Activated T-cell treated with anti-CD3 and anti-CD28 coated beads, Interleukin-2, amount 50 U/mL, for 72 hours (primary cell): ENCODE measurements at regions not wholly inside any gene's neighbourhood (a gene's known extent, or its start where the extent isn't known, plus 50 kb on each side); places are given as distances from the start of the nearest gene placed in this dataset.

ENCODE experiments used
- ATAC-seq, 2 donors: fragments of 150-1000 bp; cut with Tn5 transposase; replicated peaks in 1 of 2; 2 replicates each; pipeline ENCODE4 v1.10.0; 2021; ENCODE audit warnings: moderate library complexity in 2 of 2, mild to moderate bottlenecking in 1 of 2
- DNase-seq, 2 donors: peaks; one replicate each; pipeline ENCODE4 v3.0.0; 2021 to 2022; ENCODE audit warnings: mixed read lengths in 1 of 2
- H3K27ac Mint-ChIP-seq: one replicate; pipeline ENCODE4 v1.8.0; 2022; ENCODE audit warnings: mild to moderate bottlenecking, moderate library complexity, mixed read lengths
- H3K27me3 Mint-ChIP-seq: one replicate; pipeline ENCODE4 v1.8.0; 2022; ENCODE audit warnings: low read depth, mixed read lengths
- H3K36me3 Mint-ChIP-seq, 2 donors: one replicate each; pipeline ENCODE4 v1.8.0; 2022; ENCODE audit warnings: mixed read lengths in 2 of 2, mild to moderate bottlenecking in 1 of 2; ENCODE audit not compliant: insufficient read depth in 2 of 2
- H3K4me1 Mint-ChIP-seq: one replicate; pipeline ENCODE4 v1.8.0; 2022; ENCODE audit warnings: low read depth, mixed read lengths
- H3K4me3 Mint-ChIP-seq, 2 donors: one replicate each; pipeline ENCODE4 v1.8.0; 2022; ENCODE audit warnings: mild to moderate bottlenecking in 2 of 2, mixed read lengths in 2 of 2, moderate library complexity in 2 of 2
- H3K9me3 Mint-ChIP-seq, 2 donors: one replicate each; pipeline ENCODE4 v1.8.0; 2022; ENCODE audit warnings: mixed read lengths in 2 of 2

DNA sequence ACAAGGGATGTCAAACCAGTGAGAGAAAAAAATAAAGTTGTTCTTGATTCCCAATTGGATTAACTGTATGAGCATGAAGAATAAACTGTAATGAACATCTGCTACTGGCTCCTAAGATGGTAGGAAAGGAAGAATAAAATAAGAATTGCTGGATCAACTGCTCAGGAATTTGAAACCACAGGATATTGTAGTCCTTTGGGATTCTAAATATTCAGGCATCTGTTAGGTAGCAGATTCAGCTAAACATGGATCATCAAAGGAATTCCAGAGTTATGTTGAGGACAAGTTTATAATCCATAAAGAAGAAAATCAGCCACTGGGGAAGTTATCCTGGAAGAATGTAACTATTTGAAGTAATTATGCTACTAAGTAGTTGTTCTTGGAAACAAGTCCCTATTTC lies 65.8 kb downstream of the ISL1 start:
- no peak overlapping the region for H3K27ac Mint-ChIP-seq
- H3K4me3 Mint-ChIP-seq, result no peak overlapping the region
- H3K36me3 Mint-ChIP-seq, result no peaks in the 10 kb centered on the region
- no peaks in the 10 kb centered on the region for H3K27me3 Mint-ChIP-seq
- no peak for DNase-seq
- ATAC-seq, result no peak
- no peaks in the 10 kb centered on the region for H3K4me1 Mint-ChIP-seq
- H3K9me3 Mint-ChIP-seq, result peaks cover 0 to 5% of the 10 kb centered on the region in 2 donors

DNA sequence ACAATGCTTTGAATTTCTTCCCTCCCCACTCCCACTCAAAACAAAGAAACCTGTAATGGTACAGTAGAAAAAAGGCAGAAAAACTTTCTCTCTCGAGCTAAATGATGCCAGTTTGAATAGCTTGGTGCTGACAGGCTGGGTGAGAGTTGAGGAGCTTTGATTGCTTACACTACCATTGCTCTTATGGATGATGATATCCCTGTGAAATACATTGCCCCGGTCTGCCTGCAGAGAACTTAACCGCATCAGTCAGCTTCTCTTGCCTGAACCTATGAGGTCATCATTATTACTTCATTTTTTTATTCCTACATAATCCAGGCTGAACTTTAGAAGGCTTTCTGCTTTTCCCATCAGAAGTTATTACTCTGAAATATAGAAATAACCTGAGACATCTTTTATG lies 69.3 kb downstream of the ISL1 start:
- Mint-ChIP-seq H3K27me3 (no peaks in the 10 kb centered on the region), H3K4me1 (no peaks in the 10 kb centered on the region), H3K36me3 (no peaks in the 10 kb centered on the region), H3K27ac (no peak overlapping the region), H3K4me3 (no peak overlapping the region), H3K9me3 (peaks cover 0 to 6% of the 10 kb centered on the region in 2 donors)
- DNase-seq (no peak), ATAC-seq (no peak)

DNA sequence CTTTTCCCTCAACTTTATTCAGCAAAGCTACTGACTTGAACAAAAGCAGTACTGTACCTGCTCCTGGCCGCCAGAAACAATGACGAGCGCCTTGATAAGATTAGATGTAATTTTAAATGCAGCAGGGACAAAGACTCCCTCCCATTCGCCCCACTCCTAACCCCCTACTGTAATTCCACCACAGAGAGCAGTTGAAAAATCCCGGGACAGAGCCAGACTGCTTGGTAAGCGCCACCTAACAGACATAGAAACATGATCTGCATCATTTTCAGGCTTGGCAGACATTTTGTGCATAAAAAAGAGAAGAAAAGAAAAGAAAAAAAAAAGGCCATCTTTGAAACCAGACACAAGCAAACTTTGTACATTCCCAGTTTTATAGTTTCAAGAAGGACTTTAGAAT lies 81.9 kb downstream of the ISL1 start:
- H3K27me3 Mint-ChIP-seq, result no peaks in the 10 kb centered on the region
- H3K9me3 Mint-ChIP-seq, result no peaks in the 10 kb centered on the region
- no peak for DNase-seq
- ATAC-seq, result no peak
- no peaks in the 10 kb centered on the region for H3K36me3 Mint-ChIP-seq
- H3K4me3 Mint-ChIP-seq, result no peak overlapping the region
- H3K4me1 Mint-ChIP-seq, result no peaks in the 10 kb centered on the region
- no peak overlapping the region for H3K27ac Mint-ChIP-seq

DNA sequence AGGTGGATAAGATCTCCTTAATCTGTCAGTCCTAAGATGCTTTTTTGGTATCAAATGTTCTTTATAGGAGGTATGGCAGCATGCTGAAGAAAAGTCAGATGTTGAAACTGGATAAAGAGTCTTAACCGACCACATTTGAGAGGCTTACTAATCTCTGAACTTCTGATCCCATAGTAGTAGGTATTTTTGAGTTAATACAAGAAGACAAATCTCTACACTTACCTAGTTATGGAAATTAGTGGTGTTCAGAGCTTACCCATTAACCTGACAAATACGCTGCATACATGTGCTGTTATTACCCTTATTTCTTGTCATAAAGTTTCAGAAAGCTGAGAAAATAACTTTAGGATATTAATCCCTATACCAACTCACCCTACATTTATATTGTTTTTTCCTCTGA lies 83.0 kb downstream of the ISL1 start:
- no peak for DNase-seq
- Mint-ChIP-seq H3K4me1 (no peaks in the 10 kb centered on the region), H3K4me3 (no peak overlapping the region), H3K9me3 (no peaks in the 10 kb centered on the region), H3K27ac (no peak overlapping the region), H3K36me3 (no peaks in the 10 kb centered on the region), H3K27me3 (no peaks in the 10 kb centered on the region)
- no peak for ATAC-seq

DNA sequence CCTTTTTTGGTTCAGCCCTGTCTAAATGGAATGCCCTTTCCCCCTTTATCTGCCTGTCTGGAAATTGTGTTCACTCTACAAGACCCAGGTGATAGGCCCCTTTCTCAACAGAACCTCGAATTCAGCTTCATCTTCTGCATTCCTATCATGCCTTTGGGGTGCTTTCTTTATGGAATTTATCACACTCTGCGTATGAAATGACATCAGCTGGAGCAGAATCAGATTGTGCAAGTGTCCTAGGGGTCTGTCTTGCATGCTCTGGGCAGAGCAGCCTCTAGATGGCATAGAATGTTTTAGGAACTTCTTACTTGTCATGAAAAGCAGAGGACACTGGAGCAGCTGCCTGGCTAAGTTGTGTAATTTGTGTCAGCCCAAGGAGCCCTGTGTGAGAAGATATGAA lies 84.9 kb downstream of the ISL1 start:
- H3K4me3 Mint-ChIP-seq, result no peak overlapping the region
- ATAC-seq (no peak), DNase-seq (no peak)
- no peaks in the 10 kb centered on the region for H3K4me1 Mint-ChIP-seq
- H3K27ac Mint-ChIP-seq, result no peak overlapping the region
- H3K9me3 Mint-ChIP-seq, result no peaks in the 10 kb centered on the region
- H3K36me3 Mint-ChIP-seq, result no peaks in the 10 kb centered on the region
- H3K27me3 Mint-ChIP-seq, result no peaks in the 10 kb centered on the region

DNA sequence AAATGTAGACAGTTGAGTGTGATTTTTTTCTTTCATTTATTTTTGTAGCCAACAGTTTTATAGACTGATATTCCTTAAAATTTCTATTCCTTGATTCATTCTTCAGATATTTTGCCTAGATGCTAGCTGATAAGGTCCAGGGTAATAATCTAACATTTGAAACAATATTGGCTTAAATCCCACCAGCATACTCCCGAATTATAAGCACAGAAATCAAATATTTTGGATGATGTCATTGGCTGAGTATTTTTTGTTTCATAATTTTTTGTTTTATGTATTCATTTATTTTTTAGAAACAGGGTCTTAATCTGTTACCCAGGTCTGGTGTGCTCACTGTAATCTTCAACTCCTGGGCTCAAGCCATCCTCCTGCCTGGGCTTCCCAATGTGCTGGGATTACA lies 88.4 kb downstream of the ISL1 start:
- Mint-ChIP-seq H3K4me3 (no peak overlapping the region), H3K27me3 (no peaks in the 10 kb centered on the region), H3K9me3 (no peaks in the 10 kb centered on the region), H3K4me1 (no peaks in the 10 kb centered on the region), H3K36me3 (no peaks in the 10 kb centered on the region), H3K27ac (no peak overlapping the region)
- DNase-seq, result no peak
- no peak for ATAC-seq

DNA sequence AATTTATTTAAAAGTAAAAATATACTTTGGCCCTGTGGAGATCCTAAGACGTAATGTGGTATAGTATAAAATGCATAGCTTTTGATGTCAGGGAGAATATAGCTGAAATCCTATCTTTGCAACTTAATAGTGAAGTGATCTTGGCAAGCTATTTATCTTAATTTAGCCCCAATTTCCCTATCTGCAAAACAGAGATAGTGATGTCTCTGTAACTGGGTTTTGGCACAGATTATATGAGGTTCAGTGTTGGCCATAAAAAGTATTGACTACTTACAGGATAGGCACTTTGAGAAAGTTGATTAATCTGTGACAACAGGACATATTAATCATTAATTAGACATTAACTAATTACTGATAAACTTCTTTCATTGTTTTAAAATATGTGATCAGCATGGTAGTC lies 89.2 kb downstream of the ISL1 start:
- H3K27ac Mint-ChIP-seq, result no peak overlapping the region
- H3K36me3 Mint-ChIP-seq, result no peaks in the 10 kb centered on the region
- no peaks in the 10 kb centered on the region for H3K9me3 Mint-ChIP-seq
- ATAC-seq (no peak), DNase-seq (no peak)
- H3K4me1 Mint-ChIP-seq, result no peaks in the 10 kb centered on the region
- no peak overlapping the region for H3K4me3 Mint-ChIP-seq
- H3K27me3 Mint-ChIP-seq, result no peaks in the 10 kb centered on the region

DNA sequence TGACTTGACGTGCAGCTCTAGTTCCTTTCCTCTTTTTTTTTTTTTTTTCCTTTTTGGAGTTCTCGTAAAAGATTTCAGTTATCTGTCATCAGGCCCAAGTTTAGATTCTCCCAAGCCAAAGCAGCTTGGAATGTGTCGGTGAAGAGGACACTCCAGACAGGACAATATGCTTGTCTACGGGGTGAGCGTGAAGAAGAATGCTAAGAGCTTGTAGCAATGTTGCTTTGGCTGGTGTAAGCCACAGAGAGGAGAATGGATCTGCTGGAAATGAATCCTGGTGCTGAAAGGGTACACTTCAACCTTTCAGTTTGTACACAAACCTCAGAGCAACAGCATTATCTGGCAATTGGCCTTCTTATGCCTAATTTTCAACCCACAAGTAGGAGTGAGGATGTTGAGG lies 92.4 kb downstream of the ISL1 start:
- DNase-seq (no peak), ATAC-seq (no peak)
- no peaks in the 10 kb centered on the region for H3K4me1 Mint-ChIP-seq
- H3K27ac Mint-ChIP-seq, result no peak overlapping the region
- no peak overlapping the region for H3K4me3 Mint-ChIP-seq
- no peaks in the 10 kb centered on the region for H3K9me3 Mint-ChIP-seq
- H3K36me3 Mint-ChIP-seq, result no peaks in the 10 kb centered on the region
- no peaks in the 10 kb centered on the region for H3K27me3 Mint-ChIP-seq

DNA sequence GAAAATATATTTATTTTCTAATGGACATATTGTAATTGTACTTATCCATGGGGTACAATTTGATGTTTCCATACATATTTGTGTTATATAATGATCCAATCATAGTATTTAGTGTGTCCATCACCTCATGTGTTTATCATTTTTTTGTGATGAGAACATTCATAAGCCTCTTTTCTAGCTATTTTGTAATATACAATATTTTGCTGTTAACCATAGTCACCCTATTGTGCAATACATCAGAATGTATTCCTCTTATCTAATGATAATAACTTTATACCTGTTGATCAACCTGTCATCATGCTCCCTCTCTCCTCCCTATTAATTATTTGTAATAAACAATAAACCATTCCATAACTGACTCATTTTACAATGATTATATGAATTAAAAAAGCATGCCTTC lies 93.2 kb downstream of the ISL1 start:
- Mint-ChIP-seq H3K27ac (no peak overlapping the region), H3K27me3 (no peaks in the 10 kb centered on the region), H3K4me3 (no peak overlapping the region), H3K9me3 (peaks cover 0 to under 1% of the 10 kb centered on the region in 2 donors), H3K36me3 (no peaks in the 10 kb centered on the region), H3K4me1 (no peaks in the 10 kb centered on the region)
- ATAC-seq, result no peak
- no peak for DNase-seq

DNA sequence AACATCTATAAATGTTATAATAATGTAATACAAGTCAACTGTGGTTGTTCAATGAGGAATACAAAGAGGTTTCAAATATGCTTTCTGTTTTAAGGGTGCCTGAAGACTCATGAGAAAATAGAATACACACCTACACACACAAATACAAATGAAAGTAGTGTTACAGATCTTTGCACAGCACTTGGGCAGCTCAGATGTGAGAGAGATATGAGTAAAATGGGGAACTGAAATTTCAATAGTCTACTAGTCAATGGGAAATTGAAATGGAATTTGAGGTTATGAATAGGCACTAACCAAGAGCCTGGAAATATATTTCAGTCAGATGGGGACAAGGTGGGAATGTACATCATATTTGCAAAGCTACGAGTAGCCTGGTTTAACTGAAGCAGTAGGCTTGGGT lies 96.6 kb downstream of the ISL1 start:
- H3K27me3 Mint-ChIP-seq, result no peaks in the 10 kb centered on the region
- H3K9me3 Mint-ChIP-seq, result peaks cover 3 to 7% of the 10 kb centered on the region in 2 donors
- no peaks in the 10 kb centered on the region for H3K4me1 Mint-ChIP-seq
- no peaks in the 10 kb centered on the region for H3K36me3 Mint-ChIP-seq
- ATAC-seq (no peak), DNase-seq (no peak)
- no peak overlapping the region for H3K4me3 Mint-ChIP-seq
- H3K27ac Mint-ChIP-seq, result no peak overlapping the region

DNA sequence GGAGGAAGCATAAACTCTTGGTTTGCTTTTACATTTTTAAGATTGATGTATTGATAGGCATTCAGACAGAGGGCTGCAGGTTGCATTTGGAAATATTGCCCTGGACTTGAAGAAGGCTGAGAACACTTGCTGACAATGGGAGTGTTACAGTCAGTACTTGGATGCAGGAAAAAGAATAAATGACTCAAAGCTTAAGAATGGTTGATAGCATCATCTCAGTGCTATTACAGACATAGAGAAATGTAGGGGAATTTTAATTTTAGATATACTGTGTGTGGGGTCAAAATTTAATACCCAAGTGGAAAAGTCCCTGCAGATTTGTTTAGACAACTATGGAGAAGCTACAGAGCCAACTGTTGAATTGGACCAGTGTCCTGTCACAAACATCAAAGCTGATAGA lies 101.1 kb downstream of the ISL1 start:
- Mint-ChIP-seq H3K27me3 (no peaks in the 10 kb centered on the region), H3K9me3 (peaks cover 3 to 7% of the 10 kb centered on the region in 2 donors), H3K36me3 (no peaks in the 10 kb centered on the region), H3K4me3 (no peak overlapping the region), H3K27ac (no peak overlapping the region), H3K4me1 (no peaks in the 10 kb centered on the region)
- ATAC-seq, result no peak
- no peak for DNase-seq

DNA sequence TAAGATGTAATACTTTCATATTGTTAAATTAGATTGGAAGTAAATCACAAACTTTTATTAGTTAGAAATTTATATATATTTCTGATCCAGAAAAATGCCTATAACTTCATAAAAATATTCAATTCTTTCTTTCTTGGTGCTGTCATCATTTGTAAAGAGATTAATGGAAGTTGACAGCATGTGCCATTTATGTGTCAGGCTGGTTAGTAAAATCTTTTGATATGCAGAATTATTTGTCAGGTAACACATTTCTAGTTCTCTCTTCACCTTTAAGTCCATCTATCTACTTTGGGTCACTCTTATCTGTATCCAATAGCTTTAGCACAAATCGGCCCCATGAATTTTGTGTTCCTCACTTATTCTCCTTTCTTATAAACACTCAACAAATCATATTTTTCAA lies 102.9 kb downstream of the ISL1 start:
- no peak overlapping the region for H3K4me3 Mint-ChIP-seq
- H3K9me3 Mint-ChIP-seq, result peaks cover 3 to 8% of the 10 kb centered on the region in 2 donors
- H3K27ac Mint-ChIP-seq, result no peak overlapping the region
- H3K27me3 Mint-ChIP-seq, result no peaks in the 10 kb centered on the region
- ATAC-seq, result no peak
- no peaks in the 10 kb centered on the region for H3K36me3 Mint-ChIP-seq
- no peak for DNase-seq
- H3K4me1 Mint-ChIP-seq, result no peaks in the 10 kb centered on the region

DNA sequence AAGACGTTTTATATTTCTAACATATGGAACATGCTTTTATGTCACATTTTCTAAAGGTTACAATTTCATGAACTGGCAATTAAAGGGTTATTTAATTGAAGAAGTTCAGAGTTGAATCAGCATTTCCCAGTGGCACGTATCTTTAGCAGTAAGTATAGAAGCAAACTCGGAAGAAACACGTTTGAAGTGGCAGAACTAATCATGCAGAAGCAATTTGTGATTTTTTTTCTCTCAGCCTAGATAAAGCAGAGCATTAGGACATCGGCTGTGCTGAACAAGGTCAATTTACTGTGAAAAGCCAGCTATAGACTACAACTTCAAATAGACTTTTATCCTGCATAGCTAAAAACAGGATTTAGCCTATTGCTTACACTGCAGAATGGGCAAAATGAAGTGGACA lies 104.7 kb downstream of the ISL1 start:
- H3K27me3 Mint-ChIP-seq, result no peaks in the 10 kb centered on the region
- peaks cover 5 to 6% of the 10 kb centered on the region in 2 donors for H3K9me3 Mint-ChIP-seq
- H3K36me3 Mint-ChIP-seq, result no peaks in the 10 kb centered on the region
- H3K4me1 Mint-ChIP-seq, result no peaks in the 10 kb centered on the region
- H3K4me3 Mint-ChIP-seq, result no peak overlapping the region
- ATAC-seq, result no peak
- no peak for DNase-seq
- no peak overlapping the region for H3K27ac Mint-ChIP-seq

DNA sequence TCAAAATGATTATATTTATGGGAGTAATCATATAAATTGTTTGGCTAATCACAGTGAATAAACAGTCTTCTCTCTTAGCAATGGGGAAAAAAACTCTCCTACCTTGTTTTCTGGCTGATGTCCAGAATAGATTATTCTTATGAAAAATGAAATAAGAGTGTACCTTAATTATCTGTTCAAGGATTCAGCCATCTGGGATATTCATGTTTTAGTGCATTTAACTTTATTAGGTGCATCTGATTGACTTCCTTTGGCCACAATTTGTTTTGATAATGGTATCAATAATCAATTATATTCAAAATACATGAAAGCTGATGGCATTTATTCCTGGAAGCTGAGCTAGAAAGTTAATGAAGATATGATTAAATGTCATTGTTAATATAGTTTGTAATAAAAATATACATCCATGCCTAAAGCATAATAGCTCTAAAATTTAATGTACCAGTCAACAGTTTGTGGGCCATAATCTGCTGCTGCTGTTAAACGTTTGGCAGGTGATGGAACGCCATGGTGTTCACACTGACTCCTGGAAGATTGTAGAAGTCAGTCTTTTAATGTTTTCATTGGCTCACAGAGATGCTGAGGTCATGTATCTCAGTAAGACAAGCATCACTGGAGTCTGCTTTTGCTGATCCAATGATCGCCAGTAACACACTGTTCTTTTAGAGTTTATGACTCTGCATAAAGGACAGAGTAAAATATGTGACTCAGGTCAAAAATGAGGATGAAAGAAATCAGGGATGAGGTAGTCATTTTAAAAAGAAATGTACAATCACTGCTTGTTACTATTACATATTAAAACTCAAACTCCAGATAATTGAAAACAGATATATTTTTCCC lies 105.8 kb downstream of the ISL1 start:
- Mint-ChIP-seq H3K4me3 (no peak overlapping the region), H3K36me3 (no peaks in the 10 kb centered on the region), H3K27me3 (no peaks in the 10 kb centered on the region), H3K4me1 (no peaks in the 10 kb centered on the region), H3K27ac (no peak overlapping the region), H3K9me3 (peaks cover 7% of the 10 kb centered on the region in 2 donors)
- ATAC-seq (no peak), DNase-seq (no peak)
